ENCODE measurements at regions not wholly inside any gene's neighbourhood (a gene's known extent, or its start where the extent isn't known, plus 50 kb on each side); places are given as distances from the start of the nearest gene placed in this dataset.

DNA sequence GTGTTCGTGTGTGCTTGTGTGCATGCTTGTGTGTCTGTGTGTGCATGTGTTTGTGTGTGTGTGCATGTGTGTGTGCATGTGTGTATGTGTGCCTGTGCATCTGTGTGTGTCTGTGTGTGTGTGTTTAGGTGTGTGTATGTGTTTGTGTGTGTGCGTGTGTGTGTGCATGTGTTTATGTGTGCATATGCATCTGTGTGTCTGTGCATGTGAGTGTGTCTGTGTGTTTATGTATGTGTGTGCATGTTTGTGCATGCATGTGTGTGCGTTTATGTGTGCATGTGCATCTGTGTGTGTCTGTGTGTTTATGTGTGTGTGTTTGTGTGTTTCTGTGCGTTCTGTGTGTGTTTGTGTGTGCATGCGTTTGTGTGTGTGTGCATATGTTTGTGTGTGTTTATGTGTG lies 106.6 kb upstream of the TNRC6C start:
- TF ChIP-seq, protein P1, sequence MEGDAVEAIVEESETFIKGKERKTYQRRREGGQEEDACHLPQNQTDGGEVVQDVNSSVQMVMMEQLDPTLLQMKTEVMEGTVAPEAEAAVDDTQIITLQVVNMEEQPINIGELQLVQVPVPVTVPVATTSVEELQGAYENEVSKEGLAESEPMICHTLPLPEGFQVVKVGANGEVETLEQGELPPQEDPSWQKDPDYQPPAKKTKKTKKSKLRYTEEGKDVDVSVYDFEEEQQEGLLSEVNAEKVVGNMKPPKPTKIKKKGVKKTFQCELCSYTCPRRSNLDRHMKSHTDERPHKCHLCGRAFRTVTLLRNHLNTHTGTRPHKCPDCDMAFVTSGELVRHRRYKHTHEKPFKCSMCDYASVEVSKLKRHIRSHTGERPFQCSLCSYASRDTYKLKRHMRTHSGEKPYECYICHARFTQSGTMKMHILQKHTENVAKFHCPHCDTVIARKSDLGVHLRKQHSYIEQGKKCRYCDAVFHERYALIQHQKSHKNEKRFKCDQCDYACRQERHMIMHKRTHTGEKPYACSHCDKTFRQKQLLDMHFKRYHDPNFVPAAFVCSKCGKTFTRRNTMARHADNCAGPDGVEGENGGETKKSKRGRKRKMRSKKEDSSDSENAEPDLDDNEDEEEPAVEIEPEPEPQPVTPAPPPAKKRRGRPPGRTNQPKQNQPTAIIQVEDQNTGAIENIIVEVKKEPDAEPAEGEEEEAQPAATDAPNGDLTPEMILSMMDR (IDR thresholded peaks at IDR 0.05; ENCODE audit: insufficient read depth, low read length, poor library complexity, severe bottlenecking): no peak
- no peak for TF ChIP-seq EZH2phosphoT487 (conservative IDR thresholded peaks at IDR 0.05; ENCODE audit: low read length)
